Dermis microvascular lymphatic vessel endothelial cell (primary cell): ENCODE measurements at regions not wholly inside any gene's neighbourhood (a gene's known extent, or its start where the extent isn't known, plus 50 kb on each side); places are given as distances from the start of the nearest gene placed in this dataset.
"Not testable (repeated sequence)": the region's sequence is repeated elsewhere in the genome, so short reads cannot be mapped to it uniquely, and the experiment has no call there.

Source experiments
- DNase-seq, 2 donors: peaks; one replicate each; pipeline versions ENCODE4 v3.0.0 to v3.0.0-alpha.2; 2010; ENCODE audit warnings: low read depth in 2 of 2

DNA sequence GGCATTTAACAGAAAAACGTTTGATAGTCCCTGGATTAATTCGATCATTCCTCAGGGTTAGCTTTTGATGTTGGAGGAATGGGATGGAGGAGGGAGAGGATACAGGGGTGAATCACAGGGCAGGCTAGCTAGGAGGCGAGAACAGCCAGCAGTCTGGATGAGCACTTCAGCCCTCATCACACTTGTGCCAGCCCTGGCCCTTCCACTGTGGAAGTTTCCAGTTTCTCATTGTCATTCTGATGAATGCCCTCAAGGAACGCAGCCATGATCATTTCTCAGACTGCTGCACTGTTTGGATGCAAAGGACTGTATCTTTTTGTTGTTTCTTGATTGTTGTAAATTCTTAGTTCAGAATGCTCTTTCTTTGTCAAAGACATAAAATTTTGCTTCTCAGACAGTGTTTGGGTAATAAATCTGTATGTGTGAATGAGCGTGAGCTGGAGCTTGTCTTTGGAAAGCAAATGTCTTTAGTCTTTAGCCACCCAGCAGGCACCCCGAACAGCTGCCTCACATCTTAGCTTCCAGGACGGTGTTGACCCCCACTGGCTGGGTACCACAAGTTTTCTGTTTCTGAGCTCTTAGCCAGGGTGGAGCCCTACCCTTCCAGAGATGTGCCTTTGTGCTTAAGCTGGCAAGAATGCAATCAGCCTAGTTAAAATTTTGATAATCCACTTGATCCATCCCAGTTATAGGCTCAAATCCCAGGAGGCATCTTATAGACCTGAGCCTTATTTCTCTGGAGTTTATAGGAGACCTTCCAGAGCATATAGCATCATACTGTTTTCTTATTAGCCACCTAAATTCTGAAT lies 121.1 kb downstream of the PDCD6IP start:
- no peak for DNase-seq

- DNase-seq = no peak
Observed at GRCh38 chr3:33920511-33920910, 122.1 kb downstream of the PDCD6IP start.

GRCh38 chr3:33921608-33922007 lies 123.2 kb downstream of the PDCD6IP start:
- no peak for DNase-seq

DNA sequence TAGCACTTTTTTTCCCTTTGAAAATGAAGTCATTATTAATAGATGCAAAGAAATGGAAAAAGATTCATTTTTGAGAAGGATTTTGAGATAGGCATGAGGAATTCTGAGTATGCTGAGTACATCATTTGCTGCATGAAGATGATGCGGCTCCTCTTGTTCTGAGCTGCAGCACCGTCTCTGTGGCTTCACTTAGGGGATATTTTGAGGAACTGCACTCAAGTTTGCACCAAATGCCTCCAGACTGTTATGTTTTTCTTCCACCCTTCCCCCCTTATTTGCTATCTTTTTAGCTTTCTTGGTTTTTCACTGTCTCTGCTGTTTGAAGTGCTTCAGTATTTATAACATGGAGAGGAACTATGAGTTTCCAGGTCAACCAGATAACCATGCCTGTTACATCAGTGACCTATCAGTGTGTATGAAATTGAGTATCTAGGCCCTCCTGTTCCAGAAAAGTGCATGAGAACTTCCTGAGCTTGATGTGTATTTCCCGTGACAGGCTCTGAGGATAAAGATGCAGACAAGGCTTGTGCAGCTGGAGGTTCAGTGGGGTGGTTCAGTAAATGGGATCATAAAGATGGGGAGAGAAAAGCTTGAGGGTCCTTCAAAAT lies 128.7 kb downstream of the PDCD6IP start:
- no peak for DNase-seq

GRCh38 chr3:33929813-33930212 lies 131.4 kb downstream of the PDCD6IP start:
- DNase-seq = no peak

- no peak for DNase-seq
Observed at GRCh38 chr3:33931512-33931911, 133.1 kb downstream of the PDCD6IP start.

DNA sequence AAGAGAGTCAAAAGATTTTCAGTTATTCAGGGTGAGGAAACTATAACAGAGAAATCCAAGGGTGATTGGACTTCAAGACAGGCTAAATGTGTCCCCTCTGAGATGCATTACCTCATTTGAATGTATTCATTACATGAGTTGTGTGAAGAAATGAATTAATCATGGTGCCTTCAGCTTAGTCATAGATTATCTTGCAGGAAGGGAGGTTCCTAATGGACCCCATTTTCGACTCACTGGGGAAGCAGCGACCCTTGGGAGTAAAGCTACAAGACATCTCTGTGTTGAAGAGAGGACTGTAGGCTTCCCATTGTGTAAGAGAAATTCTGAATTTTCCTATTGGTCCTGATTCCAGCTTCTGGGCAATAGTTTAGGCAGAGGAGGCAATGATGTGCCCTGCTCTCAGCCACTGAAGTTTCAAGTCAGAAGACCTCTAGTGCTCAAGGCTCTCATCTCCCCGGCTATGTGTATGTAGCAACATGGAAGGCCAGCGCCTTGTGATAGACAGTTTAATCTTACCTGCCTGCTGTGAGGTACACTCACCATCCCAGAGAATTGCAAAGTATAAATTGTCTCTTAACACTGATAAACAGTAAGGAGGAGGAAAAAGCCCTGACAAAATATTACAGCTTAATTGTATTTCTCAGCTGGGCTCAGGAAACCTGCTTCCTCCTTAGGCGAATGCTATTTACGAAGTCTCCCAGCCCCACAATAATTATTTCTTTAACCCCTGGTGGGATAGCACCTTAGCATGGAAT lies 133.8 kb downstream of the PDCD6IP start:
- no peak for DNase-seq

DNA sequence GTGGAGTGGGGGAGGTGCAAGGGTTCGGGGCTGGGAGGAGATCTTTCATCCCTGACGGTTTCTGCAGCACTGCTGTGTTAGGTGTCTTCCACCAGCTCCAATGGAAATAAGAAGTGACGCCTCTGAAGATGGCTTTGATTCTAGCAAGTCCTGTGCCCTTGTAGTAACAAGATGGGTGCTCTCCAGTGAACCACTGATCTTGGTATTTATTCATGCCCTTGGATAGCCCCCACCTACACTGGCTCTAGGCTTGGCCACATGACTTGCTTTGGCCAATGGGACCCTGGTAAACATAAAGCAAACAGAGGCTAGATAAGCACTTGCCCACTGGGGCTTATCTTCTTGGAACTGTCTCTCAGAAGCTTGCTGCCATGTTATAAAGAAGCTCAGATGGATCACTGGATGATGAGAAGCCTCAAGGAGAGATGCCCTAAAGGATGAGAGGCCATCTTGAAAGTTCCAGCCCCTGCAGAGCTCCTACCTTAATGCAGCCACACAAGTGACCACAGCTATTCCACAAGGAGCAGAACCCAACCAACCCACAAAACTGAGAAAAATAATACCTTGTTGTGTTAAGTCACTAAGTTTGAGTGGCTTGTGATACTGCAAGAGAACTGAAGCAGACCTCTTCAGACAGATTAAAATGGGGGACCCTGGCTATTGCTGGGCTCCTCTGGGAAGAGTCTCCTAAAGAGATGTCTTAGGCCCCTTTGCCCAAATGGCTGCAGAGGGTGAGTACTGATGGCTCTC lies 137.9 kb downstream of the PDCD6IP start:
- DNase-seq = no peak

- DNase-seq = no peak
Observed at GRCh38 chr3:33936921-33937525, 138.6 kb downstream of the PDCD6IP start.

DNA sequence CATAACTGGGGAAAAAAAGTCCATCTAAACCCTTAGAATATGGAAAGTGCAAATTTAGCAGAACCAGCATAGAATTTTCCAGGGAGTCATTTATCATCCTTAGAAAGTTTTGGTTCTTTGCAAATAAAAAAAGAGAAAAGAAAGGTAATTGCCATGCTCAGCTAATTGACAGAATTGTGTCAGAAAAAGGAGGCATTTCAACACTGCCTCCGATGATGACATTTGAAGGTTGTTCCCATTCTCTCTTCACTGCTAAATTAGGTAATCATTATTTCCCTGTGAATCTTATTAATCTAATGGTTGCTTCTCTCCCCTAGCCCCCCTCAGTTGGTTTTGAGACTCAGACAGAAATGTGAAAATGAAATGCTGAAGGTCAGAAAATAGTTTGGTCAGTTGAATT lies 139.2 kb downstream of the PDCD6IP start:
- no peak for DNase-seq

- DNase-seq = no peak
Observed at GRCh38 chr3:33940149-33940548, 141.7 kb downstream of the PDCD6IP start.

DNA sequence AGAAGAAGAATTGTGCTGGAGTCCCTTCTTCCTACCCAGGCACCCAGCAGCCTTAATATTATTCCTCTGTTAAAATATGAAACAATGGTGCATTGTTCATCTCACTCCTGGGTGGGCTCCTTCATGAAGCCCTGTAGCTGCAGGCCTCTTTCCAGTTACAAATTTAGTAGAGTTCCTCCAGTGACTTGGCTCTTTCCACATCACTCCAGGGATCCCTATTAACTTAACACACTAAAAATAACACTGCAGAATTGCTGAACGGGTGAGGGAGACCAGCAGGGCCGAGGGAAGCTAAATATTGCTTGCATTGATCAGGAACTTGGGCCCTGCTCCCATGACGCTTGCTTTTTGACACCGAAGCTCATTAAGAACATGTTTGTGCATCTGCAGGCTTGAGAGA lies 142.3 kb downstream of the PDCD6IP start:
- DNase-seq = no peak

DNA sequence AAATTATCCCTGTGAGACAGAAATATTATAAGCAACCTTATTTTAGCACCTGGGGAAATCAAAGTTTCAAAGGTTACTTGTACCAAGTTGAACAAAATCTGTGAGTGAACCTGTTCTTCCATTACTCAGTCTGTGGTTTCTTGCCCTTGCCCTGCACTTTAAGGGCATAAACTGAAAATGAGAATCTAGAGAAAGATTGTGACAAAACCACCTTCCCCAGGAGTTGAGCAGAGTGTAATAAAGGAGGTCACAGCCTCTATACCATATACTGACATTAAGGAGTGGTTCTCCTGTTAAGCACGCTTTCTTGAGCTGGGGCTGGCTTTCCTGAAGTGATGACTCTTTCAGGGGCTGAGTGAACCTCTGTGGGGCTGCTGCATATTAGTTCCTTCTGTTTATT lies 143.4 kb downstream of the PDCD6IP start:
- no peak for DNase-seq

DNA sequence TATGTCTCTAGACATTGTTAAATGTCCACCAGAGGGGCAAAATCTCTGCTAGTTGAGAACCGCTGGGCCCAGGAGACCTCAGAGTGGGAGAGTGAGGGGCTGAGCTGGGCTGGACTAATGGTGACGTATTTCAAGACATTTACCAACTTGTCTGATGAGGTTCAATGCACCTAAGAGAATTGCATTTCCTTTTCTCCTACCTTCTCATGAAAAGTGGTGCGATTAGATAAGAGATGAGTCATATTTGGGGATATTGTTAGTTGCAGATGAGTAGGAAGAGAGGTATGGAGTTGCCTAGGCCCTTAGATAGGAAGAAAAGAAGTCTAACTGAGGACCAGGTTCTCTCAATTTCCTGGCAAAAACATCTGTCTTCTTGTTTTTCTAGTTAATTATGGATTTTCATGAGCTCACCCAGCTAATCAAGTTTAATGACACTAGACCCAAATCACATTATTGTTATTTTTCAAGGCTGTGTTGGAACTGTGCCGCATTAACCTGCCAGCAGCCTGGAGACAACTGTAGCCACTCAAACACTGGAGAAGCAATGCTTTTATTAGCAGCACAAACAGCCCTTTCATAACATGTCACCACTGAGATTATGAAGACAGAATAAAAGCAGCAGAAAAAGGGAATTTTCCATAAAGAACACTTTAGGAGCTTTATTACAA lies 144.2 kb downstream of the PDCD6IP start:
- DNase-seq = no peak

DNA sequence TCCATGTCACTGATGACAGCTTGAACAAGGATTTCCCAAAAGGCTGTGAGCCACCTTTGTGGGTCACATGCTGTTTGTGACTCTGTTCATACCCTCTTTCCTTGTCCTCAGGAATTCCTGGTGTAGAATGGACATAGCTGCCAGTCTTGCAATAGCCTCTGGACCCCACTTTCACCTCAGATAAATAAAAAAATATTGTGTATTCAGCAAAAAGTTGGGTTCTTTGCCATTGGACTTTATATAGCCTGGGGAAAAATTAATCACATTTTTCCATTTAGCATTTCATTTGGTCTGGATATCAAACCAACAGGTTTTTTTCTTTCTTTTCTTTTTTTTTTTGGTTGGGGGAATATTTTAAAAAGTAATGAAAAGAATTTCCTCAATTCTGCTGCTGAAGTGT lies 144.8 kb downstream of the PDCD6IP start:
- DNase-seq = no peak

DNA sequence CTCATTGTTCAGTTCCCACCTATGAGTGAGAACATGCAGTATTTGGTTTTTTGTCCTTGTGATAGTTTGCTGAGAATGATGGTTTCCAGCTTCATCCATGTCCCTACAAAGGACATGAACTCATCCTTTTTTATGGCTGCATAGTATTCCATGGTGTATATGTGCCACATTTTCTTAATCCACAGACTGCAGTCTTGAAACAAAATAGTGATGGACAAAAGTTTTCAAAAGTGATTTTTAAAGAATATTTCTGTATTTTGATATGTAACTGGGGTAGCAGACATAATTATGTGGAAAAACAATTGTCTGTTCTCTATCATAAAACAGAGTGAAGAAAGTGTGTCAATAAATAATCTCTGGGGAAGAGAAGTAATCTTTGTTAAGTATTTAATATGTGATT lies 148.2 kb downstream of the PDCD6IP start:
- DNase-seq = not testable (repeated sequence)

DNA sequence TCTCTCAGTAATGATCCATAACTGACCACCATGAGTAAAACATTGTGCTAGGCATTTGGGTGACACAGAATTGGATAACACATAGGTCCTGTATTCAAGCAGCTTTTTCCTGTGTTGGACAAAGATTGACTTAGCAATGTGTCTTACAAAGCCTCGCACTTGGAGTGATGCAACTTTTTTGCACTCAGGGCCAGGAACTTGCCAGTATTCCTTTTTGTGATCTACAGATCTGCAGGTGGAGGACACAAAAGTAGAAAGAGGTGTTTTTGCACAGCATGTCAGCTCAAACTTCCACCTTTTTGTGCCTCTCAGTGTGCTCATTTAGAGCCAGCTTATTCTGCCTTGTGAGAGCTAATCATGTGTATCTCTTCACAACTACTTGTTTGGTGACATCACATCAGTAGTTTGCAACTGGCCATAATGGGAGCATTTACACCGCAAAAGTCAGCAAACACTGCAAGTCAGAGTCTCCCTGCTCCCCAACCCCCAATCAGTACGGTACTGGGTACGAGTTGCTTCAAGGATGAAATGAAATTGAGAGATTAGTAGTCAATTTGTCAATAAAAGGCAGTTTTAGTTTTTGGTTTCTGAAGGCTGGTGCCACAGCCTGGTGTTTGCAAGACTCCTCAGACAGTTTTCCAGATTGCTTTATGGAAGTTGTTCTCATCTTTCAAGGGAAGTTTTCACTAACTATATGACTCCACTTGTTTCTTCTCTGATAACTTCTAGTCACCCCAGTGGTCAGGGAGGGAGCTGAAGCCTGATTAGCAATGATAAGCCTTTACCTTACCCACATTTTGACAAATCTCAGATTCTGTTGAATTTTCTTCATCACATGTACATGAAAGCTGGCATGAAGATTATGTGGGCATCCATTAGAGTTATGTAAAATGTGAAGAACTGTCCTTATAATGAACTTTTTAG lies 149.1 kb downstream of the PDCD6IP start:
- DNase-seq = no peak

DNA sequence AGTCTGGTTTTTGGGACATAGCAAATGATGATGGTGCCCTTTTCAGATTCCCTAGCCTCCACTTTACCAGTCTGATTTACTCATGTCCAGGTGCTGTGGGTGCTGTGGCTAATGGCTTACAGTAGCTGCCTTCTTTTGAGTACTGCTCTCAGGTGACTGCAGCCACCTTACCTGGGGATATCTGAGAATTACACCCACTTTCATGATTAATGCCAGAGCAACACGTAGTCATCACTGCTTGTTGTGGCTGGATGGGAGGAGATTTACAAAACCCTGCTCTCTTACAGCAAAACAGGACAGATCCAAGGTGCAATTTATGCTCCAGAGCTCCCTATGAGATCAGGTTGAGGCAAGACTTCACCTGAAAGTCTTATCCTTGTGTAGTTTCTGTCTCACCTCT lies 150.6 kb downstream of the PDCD6IP start:
- no peak for DNase-seq

DNA sequence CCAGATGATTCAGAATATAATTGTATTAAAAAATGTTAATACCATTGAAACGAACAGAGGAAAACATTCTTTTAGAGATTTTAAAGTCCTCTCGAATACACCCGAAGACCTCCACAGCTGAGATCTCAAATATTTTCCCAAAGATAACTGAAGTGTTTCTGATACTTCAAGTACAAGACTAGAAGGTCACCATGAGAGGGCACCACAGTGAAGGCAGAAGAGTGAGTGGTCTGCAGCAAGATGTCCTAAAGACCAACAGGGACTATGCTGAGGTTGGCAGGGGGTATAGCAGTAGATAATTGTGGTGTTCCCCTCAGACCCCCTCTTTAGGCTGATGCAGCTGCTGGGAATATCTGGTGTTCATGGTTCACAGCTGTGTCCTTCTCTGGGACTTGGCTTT lies 156.5 kb downstream of the PDCD6IP start:
- peak in 1 of 2 donors; percentile 5 for DNase-seq

GRCh38 chr3:33956206-33956605 lies 157.8 kb downstream of the PDCD6IP start:
- no peak for DNase-seq
